ENCODE measurements at regions not wholly inside any gene's neighbourhood (a gene's known extent, or its start where the extent isn't known, plus 50 kb on each side); places are given as distances from the start of the nearest gene placed in this dataset.

DNA sequence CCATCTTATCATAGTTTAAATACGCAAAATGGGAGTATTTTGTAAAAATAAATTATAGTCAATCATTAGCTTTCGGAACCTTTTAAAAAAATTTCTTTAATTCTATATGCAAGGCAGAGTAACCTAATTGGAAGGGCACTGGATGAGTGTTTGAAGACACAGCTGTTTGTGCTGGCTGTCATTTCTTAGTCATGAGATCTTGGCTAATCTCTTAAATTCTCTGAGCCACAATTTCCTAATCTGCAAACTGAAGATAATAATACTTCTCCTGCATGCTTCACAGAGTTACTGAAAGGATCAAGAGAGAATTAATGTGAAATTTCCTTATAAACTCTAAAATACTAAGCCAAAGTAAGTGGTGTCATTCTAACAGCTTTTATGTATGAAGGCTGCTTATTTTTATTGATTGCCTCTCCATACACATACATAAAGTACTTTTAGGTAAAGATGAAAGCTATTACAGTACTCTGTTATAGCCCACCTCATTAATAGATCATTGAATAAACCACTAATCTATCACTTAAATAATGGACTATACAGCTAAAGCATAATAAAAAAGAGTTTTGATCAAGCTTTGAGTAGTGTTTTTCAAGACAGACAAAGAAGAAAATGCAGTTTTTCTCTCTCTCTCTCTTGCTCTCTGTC lies 383.7 kb upstream of the IRAK1BP1 start:
- no peak for DNase-seq
- in situ Hi-C loops (cut with MboI; ENCODE audit: low pct_unique_long_range_greater_than_20kb, low sequenced_read_pairs), result no loop called here

DNA sequence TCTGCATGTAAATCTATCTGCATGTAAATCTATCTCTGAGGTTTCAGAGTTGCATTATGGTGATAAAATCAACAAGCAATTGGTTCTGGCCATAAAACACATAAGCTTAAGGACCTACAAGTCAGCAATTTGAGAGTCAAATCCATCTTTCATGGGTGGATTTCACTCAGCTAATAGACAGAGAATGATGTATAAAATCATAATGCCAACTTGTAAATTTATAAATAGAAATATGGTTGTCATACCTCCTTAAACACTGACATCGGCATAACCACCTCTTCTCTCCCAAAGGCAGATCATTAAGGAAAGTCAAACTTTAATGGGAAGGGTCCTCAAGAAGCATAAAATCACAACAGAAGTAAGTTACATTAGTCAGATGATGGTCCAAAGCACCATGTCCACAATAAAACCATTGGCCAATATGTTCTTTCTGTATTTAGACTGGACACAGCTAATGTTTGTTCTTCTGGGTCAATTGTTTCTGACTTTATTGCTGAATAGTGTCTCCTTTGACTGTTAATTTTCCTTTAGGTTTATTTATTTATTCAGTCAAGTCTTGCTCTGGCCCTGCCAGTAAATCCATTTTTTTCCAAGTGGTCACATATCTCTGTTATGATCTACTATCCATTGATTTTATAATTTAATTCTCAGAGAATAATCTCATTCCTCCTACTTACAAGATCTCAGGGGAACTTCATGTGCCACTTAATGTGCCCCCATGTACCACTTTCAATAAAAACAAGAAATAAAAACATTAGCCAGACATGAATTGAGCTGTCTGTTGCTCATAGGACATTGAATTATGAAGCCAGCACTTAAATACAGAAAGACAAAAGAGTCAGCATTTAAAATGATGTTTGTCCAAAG lies 382.9 kb upstream of the IRAK1BP1 start:
- in situ Hi-C loops (cut with MboI; ENCODE audit: low pct_unique_long_range_greater_than_20kb, low sequenced_read_pairs), result no loop called here
- DNase-seq, result no peak

DNA sequence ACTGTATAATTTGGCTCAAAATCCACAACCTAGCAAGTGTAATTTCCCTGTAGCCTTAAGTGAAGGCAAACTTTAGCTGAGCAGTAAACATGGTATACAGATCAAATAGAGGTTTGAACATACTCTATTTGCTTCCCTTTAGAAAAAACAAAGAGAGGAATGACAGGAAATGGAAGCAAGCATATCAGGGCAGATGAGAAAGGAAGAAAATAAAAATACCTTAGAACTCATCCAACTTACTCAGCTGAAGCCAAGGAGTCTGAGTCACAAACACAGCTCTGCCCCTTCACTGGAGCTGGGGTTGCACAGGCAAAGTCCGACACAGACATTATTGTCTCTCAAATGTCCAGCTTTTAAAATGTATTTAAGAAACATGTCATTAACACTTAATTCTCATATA lies 379.9 kb upstream of the IRAK1BP1 start:
- in situ Hi-C loops (cut with MboI; ENCODE audit: low pct_unique_long_range_greater_than_20kb, low sequenced_read_pairs), result no loop called here
- no peak for DNase-seq

DNA sequence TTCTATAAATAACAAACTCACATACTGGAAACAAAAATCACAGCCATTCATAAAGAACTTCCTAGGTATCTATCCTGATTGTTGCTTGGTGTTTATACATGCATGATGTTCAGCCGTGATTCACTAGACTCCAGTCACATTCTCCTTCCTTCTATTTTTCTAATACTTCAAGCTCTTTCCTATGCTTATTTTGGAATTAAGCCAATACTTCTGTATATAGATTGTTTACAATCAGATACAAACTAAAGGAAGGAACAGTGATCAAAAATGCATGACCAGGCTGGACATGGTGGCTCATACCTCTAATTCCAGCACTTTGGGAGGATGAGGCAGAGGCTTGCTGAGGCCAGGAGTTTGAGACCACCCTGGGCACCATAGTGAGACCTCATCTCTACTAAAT lies 377.5 kb upstream of the IRAK1BP1 start:
- no peak for DNase-seq

DNA sequence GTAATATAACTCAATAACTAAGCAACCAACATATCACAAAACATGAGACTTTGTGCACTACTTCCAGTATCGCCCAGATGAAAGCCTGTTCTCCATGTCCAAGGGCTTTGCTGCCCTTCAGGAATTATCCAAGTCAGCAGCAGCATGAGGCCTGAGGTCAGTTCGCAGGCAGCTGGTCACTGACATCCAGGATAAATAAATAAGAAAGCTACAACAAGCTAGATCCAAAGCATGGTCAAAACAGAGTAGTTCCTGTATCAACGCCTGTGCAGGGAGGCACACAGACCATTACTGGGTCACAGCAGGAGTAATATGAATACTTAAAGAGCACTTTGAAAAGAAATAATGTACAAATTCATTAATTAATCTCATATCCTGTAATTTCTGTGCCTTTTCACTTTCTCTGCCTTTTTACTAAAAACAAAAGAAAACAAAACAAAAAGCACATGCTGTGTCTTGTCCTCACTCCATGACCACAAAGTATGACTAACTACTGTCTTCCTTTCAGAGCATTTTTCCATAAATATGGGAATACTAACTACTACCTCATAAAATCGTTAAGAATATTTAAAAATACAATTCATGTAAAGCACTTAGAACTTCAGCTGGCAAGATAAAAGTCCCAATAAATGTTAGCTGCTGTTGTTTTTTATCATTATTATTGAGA lies 374.9 kb upstream of the IRAK1BP1 start:
- in situ Hi-C loops (cut with MboI; ENCODE audit: low pct_unique_long_range_greater_than_20kb, low sequenced_read_pairs), result no loop called here
- no peak for DNase-seq

More for the DNA sequence above, 377.5 kb upstream of the IRAK1BP1 start:
- in situ Hi-C loops (cut with MboI; ENCODE audit: low pct_unique_long_range_greater_than_20kb, low sequenced_read_pairs), result no loop called here

DNA sequence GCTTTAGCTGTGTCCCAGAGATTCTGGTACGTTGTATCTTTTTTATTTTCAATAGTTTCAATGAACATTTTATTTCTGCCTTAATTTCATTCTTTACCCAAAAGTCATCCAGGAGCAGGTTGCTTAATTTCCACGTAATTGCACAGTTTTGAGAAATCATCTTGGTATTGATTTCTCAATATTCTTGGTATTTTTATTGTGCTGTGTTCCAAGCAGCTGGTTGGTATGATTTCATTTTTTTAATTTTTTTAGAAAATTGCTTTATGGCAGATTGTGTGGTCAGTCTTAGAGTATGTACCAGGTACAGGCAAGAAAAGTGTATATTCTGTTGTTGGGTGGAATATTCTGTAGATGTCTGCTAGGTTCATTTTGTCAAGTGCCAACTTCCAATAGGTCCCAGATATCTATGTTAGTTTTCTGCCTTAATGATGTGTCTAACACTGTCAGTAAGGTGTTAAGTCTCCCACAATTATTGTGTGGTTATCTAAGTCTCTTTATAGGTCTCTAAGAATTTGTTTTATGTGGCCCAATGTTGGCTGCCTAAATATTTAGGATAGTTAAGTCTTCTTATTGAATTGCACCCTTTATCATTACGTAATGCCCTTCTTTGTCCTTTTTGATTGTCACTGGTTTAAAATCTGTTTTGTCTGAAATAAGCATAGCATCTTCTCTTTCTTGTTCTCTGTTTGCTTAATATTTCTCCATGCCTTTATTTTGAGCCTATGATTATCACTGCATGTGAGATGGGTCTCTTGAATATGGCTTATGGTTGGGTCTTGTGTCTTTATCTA lies 366.9 kb upstream of the IRAK1BP1 start:
- in situ Hi-C loops (cut with MboI; ENCODE audit: low pct_unique_long_range_greater_than_20kb, low sequenced_read_pairs), result no loop called here
- no peak for DNase-seq

DNA sequence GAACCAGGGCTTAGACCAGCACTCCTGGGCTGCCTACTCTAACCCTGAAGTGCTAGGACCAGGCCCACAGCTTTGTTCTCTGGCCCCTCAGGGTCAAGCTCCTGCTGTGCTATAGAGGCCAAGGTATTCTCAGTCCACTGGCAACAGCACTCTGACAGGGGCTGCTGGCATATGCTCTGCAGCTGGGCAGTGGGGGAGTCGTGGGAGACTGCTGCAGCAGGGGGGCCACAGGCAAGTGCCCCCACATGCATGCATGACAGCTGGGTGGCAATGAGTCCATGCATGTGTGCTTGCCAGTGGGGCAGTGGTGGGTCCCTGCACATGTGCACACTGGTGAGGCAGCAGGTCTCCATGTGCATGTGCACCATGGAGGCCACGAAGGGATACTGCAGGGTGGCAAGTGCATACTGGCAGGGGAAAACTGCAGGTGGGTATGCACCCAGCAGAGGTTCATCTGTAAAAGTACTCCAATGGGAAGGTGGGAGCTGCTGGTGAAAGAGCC lies 364.9 kb upstream of the IRAK1BP1 start:
- in situ Hi-C loops (cut with MboI; ENCODE audit: low pct_unique_long_range_greater_than_20kb, low sequenced_read_pairs), result no loop called here
- DNase-seq, result no peak

DNA sequence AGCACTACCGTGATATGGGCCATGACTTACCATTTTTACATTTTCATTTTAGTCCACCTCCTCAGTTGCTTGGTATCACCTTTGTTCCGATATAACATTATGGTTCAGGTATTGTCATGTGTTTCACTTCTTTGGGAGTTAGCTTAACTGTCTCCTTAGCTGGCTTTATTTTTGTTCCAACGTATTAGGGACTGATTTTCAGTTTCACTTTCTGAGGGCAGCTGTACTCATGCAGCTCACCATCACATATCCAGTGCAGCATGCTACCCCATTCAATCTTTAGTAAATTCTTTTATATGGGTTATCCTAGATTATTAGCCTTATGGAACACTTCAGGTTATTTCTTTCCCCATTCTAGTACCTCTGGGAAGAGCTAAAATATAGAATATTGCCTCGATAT lies 362.2 kb upstream of the IRAK1BP1 start:
- in situ Hi-C loops (cut with MboI; ENCODE audit: low pct_unique_long_range_greater_than_20kb, low sequenced_read_pairs), result no loop called here
- no peak for DNase-seq

DNA sequence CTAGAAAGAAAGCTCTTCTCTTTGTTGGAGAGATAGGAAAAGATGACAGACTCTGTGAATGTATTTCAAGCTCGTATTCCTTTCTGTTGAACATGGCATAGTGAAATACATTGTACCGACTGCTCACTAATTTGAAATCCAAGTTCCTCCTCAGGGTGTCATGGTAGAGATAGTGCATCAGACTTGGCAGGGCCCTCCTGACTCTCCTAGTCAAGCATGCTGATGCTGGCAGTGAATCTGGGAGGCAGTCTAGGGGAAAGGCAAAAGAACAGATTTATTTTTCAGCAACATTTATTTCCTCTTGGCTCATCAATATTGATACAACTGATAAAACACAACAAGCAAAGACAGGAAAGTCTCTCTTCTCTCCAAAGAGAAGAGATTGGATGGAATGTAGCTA lies 356.3 kb upstream of the IRAK1BP1 start:
- DNase-seq, result no peak
- in situ Hi-C loops (cut with MboI; ENCODE audit: low pct_unique_long_range_greater_than_20kb, low sequenced_read_pairs), result no loop called here

DNA sequence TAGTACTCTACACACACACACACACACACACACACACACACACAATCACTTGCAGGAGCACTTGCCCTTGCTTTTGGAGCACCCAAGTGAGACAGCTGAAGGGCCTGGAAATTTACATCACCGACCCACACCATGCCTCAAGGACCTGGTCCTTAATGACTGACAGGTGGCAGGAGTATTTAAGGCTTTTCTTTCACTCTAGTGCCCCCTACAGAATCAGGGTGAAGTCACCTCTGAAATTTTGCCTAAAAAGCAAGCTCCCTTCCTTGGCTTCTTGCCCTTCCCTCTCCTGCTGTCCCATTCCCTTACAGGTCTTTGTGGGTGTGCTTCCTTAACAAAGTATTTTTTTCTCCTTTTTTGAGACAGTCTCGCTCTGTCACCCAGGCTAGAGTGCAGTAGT lies 353.5 kb upstream of the IRAK1BP1 start:
- in situ Hi-C loops (cut with MboI; ENCODE audit: low pct_unique_long_range_greater_than_20kb, low sequenced_read_pairs), result no loop called here

DNA sequence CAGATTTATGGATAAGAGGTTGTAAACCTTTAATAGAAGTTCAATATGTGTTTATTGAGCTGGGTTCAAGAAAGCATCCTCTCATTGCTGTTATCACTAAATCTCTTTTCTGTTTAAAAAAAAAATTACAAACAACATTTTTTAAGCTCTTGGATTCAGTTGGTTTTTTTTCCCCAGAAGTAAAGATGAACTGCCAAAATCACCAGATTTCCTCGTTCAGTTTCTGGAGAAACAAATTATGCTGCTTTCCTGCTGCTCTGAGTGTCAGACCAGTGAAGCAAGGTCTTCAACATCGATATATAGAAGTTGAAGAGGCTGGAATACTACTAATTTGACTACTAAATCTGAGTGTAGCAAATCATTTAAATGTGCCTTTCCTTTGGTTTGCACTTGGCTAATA lies 352.1 kb upstream of the IRAK1BP1 start:
- no peak for DNase-seq
- in situ Hi-C loops (cut with MboI; ENCODE audit: low pct_unique_long_range_greater_than_20kb, low sequenced_read_pairs), result no loop called here

More for the DNA sequence above, 353.5 kb upstream of the IRAK1BP1 start:
- DNase-seq, result peak; percentile 15

DNA sequence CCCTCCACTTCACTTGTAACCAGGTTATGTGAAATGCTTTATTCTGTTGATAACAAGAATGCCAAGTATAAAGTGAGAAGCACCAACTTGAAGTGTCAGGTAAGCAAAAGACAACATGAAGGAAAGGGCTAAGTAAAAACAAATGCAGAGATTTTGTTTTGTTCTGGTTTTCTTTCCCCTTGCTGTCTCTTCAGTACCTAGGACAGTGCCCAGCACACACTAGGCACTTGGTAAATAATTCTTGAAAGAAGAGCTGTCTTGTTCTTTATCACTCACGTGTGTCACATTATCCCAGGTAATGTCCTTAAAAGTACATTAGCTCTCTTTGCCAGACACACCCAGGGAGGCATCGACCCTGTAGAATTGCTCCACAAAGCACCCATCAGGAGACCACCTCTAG lies 350.0 kb upstream of the IRAK1BP1 start:
- in situ Hi-C loops (cut with MboI; ENCODE audit: low pct_unique_long_range_greater_than_20kb, low sequenced_read_pairs), result no loop called here
- no peak for DNase-seq

DNA sequence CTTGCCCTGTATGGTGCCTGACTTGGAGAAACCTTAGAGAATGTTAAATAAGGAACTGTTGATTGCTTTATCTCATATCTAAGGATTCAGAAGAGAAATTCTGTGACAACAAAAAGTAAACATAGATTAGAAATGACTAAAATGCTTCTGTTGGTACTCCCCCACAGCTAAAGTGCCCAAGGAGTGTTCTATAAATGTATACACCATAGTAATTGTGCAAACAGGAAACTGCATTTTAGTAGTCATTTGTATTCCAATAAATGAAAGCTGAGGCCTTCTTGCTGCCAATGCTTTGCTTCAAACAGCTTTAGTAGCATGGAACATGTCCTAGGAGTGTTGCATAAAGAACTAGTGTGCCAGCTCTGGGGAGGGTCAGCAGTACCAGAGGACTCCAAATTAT lies 343.7 kb upstream of the IRAK1BP1 start:
- in situ Hi-C loops (cut with MboI; ENCODE audit: low pct_unique_long_range_greater_than_20kb, low sequenced_read_pairs), result no loop called here
- DNase-seq, result no peak

DNA sequence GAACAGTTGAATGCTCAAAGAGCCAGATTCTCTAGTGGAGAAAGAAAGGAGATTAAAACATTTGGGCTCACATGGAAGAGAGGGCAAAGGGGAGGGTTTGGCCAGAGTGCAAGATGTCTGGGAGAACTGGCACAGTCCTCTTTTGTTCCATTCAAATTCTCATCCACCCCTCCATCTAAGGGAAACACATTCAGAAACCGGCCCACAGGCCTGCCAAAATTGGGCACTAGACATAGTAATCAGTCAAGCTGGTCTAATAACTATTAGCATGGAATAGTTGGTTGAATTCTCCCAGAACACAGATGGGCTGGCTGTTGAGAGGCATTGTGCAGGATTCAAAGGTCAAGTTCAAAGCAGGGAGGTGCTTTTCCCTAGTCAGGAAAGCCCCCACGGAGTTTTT lies 341.4 kb upstream of the IRAK1BP1 start:
- DNase-seq, result no peak
- in situ Hi-C loops (cut with MboI; ENCODE audit: low pct_unique_long_range_greater_than_20kb, low sequenced_read_pairs), result no loop called here

DNA sequence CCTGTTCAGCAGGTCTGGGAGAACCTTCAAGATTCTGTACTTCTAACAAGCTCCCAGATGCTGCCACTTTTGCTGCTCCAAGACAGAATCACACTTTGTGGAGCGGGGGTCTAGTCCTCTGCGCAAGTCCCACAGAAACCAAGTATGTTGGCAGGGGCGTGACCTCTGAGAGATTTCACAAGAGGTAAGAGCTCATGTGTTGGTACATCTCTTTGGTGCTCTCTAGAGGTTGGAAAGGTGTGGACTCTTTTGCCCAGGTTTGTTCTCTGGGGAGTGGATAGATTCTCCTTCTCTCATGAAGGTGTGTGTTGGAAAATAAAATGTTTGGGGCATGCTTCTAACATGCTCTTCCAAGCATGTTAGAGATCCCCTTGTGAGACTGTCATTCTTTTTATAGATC lies 340.9 kb upstream of the IRAK1BP1 start:
- in situ Hi-C loops (cut with MboI; ENCODE audit: low pct_unique_long_range_greater_than_20kb, low sequenced_read_pairs), result no loop called here
- no peak for DNase-seq

DNA sequence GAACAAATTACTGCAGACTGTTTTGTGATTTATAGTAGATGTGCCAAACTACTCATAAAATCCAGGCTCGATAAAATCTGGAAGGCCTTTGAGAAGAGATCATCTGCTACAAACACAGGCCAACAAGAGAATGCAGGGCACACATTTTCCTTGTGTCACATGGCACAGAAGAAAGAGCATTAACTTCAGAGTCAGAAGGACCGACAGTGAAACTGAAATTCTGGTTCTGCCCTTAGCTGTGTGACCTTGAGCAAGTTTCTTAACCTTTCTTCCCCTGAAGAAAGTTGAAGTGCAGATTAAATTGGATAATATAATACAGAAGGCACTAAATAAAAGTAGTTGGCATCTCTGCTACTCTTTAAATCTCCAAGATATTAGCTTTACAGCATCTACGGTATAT lies 338.4 kb upstream of the IRAK1BP1 start:
- DNase-seq, result no peak
- in situ Hi-C loops (cut with MboI; ENCODE audit: low pct_unique_long_range_greater_than_20kb, low sequenced_read_pairs), result no loop called here

DNA sequence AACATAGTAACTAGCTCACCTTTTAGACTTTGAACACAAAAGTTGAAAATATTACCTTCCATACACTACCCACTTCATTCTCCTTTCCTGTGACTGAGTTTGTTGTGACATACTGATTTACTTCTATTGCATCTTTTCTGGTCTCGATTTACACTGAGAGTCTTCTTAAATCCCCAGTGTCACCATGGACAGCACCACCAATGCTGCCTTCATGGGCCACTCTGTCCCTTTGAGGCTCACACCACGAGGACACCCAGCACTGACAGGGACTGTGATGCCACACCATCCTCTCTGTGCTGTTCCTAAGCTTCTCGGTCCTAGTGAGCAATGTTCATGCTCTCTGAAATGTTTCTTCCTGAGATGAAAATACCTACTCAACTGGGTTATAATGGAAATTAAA lies 337.1 kb upstream of the IRAK1BP1 start:
- DNase-seq, result no peak
- in situ Hi-C loops (cut with MboI; ENCODE audit: low pct_unique_long_range_greater_than_20kb, low sequenced_read_pairs), result no loop called here

DNA sequence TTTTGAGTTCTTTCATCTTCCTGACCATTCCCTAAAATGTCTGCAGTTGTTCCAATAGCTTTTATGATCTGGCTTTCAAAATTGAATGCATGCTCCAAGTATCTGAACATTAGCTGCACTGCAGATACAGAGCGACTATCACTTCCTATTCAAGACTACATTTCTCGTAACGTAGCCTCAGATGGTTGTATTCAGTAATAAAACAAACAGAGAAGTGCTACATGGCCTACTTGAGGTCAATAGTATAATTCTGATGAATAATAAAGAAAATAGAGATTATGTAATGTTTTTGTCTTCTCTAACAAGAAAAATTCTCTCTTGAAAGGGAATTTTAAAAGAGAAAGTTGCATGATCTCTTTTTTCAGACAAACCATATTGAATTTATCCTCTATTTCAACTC lies 333.9 kb upstream of the IRAK1BP1 start:
- in situ Hi-C loops (cut with MboI; ENCODE audit: low pct_unique_long_range_greater_than_20kb, low sequenced_read_pairs), result no loop called here
- DNase-seq, result no peak

DNA sequence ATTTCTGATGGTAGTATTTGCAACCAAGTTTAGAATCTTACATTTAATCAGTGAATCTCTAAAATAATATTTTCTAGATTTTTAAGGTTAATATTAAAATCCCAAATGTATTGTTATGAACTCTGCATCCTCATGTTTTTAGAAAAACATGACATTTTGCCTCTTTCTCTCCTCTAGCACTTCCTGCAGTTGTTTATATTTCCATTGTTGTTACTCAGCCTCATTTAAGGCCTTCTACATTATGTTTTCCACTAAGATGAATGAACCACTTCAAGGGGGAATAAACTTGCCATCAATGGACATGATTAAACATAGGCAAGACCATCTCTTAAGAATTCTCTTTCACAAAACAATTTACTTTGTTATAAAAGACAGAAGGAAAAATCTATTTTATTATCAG lies 333.5 kb upstream of the IRAK1BP1 start:
- in situ Hi-C loops (cut with MboI; ENCODE audit: low pct_unique_long_range_greater_than_20kb, low sequenced_read_pairs), result no loop called here
- DNase-seq, result no peak

Measured in KBM-7 (cell line).